ENCODE measurements at regions not wholly inside any gene's neighbourhood (a gene's known extent, or its start where the extent isn't known, plus 50 kb on each side); places are given as distances from the start of the nearest gene placed in this dataset.

DNA sequence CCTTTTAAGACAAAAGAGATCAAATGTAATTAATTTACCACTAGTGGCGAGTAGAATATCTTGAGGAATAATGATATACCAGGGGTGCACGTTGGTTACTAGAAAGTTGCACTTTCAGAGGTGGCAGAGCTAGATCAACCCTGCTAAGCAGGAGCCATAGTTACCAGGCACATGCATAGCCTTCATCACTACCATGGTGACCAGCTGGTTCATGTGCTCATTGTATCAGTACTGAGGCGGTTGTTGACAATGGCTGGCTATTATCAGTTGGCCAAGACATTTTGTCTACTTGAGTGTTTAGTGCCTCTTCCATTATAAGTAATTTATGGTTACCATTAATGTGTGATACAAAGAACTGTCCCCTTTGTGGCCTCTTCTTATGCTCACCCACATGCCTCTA, 201.2 kb downstream of the FGF10 start:
- H3K4me1 ChIP-seq: no peaks in the 10 kb centered on the region
- no peaks in the 10 kb centered on the region for H3K9me3 ChIP-seq
- H3K4me3 ChIP-seq: no peak overlapping the region
- intact Hi-C loops (cut with DNase I): no loop called here
- DNase-seq (no peak), ATAC-seq (no peak)
- TF ChIP-seq POLR2A (IDR thresholded peaks at IDR 0.05): no peak
- TF ChIP-seq, protein P1, sequence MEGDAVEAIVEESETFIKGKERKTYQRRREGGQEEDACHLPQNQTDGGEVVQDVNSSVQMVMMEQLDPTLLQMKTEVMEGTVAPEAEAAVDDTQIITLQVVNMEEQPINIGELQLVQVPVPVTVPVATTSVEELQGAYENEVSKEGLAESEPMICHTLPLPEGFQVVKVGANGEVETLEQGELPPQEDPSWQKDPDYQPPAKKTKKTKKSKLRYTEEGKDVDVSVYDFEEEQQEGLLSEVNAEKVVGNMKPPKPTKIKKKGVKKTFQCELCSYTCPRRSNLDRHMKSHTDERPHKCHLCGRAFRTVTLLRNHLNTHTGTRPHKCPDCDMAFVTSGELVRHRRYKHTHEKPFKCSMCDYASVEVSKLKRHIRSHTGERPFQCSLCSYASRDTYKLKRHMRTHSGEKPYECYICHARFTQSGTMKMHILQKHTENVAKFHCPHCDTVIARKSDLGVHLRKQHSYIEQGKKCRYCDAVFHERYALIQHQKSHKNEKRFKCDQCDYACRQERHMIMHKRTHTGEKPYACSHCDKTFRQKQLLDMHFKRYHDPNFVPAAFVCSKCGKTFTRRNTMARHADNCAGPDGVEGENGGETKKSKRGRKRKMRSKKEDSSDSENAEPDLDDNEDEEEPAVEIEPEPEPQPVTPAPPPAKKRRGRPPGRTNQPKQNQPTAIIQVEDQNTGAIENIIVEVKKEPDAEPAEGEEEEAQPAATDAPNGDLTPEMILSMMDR (IDR thresholded peaks at IDR 0.05): no peak
- H3K27me3 ChIP-seq: no peaks in the 10 kb centered on the region
- WGBS (ENCODE audit: insufficient coverage, low coverage, low lambda C conversion rate, missing lambda C conversion rate): 83% methylated on average over 3 of the region's 3 CpGs
- H3K27ac ChIP-seq: no peak overlapping the region
- H3K36me3 ChIP-seq: no peaks in the 10 kb centered on the region

DNA sequence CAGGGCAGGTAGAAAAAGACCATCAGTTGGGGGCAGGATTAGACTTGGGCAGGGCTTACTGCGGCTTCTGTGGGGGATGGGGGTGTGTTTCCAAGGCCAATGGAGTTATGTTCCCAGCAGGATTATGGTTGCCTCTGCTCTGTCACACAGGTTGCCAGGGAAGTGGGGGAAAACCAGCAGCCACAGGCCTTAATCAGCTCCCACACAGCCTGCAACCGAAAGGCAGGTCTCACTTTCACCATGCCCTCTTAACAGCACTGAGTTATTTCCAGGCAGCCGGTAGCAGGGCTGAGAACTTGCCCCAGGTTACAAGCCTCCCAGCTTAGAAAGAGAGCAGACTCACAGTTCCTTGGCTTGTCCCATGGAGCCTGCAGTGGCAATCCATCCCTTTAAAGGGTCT, 205.5 kb downstream of the FGF10 start:
- no peaks in the 10 kb centered on the region for H3K9me3 ChIP-seq
- H3K27ac ChIP-seq: no peak overlapping the region
- DNase-seq: no peak
- intact Hi-C loops (cut with DNase I): no loop called here
- H3K27me3 ChIP-seq: no peaks in the 10 kb centered on the region
- no peak overlapping the region for H3K4me3 ChIP-seq
- H3K36me3 ChIP-seq: no peaks in the 10 kb centered on the region
- TF ChIP-seq POLR2A (IDR thresholded peaks at IDR 0.05): no peak
- TF ChIP-seq, protein P1 (IDR thresholded peaks at IDR 0.05): no peak
- ATAC-seq: no peak
- WGBS (ENCODE audit: insufficient coverage, low coverage, low lambda C conversion rate, missing lambda C conversion rate): no CpG with 5 or more reads among the region's 3 CpGs
- no peaks in the 10 kb centered on the region for H3K4me1 ChIP-seq

- no peak overlapping the region for H3K4me3 ChIP-seq
- H3K27me3 ChIP-seq: no peaks in the 10 kb centered on the region
- H3K4me1 ChIP-seq: no peaks in the 10 kb centered on the region
- intact Hi-C loops (cut with DNase I): no loop called here
- H3K36me3 ChIP-seq: no peaks in the 10 kb centered on the region
- no peaks in the 10 kb centered on the region for H3K9me3 ChIP-seq
- H3K27ac ChIP-seq: no peak overlapping the region
- 83% methylated on average over 1 of the region's 1 CpG for WGBS (ENCODE audit: insufficient coverage, low coverage, low lambda C conversion rate, missing lambda C conversion rate)
- no peak for TF ChIP-seq POLR2A (IDR thresholded peaks at IDR 0.05)
- TF ChIP-seq, protein P1 (IDR thresholded peaks at IDR 0.05): no peak
- no peak for ATAC-seq
- DNase-seq: no peak
These were observed 205.9 kb downstream of the FGF10 start for GRCh38 chr5:44183312-44183711.

GRCh38 chr5:44178414-44178813, 210.8 kb downstream of the FGF10 start:
- no peak overlapping the region for H3K4me3 ChIP-seq
- no peaks in the 10 kb centered on the region for H3K27me3 ChIP-seq
- H3K27ac ChIP-seq: no peak overlapping the region
- no peak for ATAC-seq
- DNase-seq: no peak
- no peak for TF ChIP-seq POLR2A (IDR thresholded peaks at IDR 0.05)
- TF ChIP-seq, protein P1 (IDR thresholded peaks at IDR 0.05): no peak
- no peaks in the 10 kb centered on the region for H3K36me3 ChIP-seq
- intact Hi-C loops (cut with DNase I): no loop called here
- WGBS (ENCODE audit: insufficient coverage, low coverage, low lambda C conversion rate, missing lambda C conversion rate): 55% methylated on average over 2 of the region's 2 CpGs
- no peaks in the 10 kb centered on the region for H3K4me1 ChIP-seq
- no peaks in the 10 kb centered on the region for H3K9me3 ChIP-seq

GRCh38 chr5:44167540-44167939, 221.7 kb downstream of the FGF10 start:
- Histone ChIP-seq H3K27me3 (no peaks in the 10 kb centered on the region), H3K9me3 (no peaks in the 10 kb centered on the region), H3K4me1 (no peaks in the 10 kb centered on the region), H3K27ac (no peak overlapping the region), H3K36me3 (no peaks in the 10 kb centered on the region), H3K4me3 (no peak overlapping the region)
- no peak for DNase-seq
- no peak for TF ChIP-seq POLR2A (IDR thresholded peaks at IDR 0.05)
- TF ChIP-seq, protein P1 (IDR thresholded peaks at IDR 0.05): no peak
- no peak for ATAC-seq
- intact Hi-C loops (cut with DNase I): no loop called here

Data from right lobe of liver (tissue), 6 donors.